Left lung (tissue), 4 donors: ENCODE measurements at regions not wholly inside any gene's neighbourhood (a gene's known extent, or its start where the extent isn't known, plus 50 kb on each side); places are given as distances from the start of the nearest gene placed in this dataset.

Experiments used
- ATAC-seq: fragments of 200-7000 bp; cut with Tn5 transposase; one replicate; pipeline ENCODE4 v1.9.1; 2020; ENCODE audit warnings: moderate library complexity
- DNase-seq, 4 donors: peaks; one replicate each; pipeline ENCODE4 v3.0.0-alpha.2; 2013 to 2020
- H3K27ac ChIP-seq, 2 donors: fragments of 200-600 bp; sonication (generic) in 1 of 2; one replicate each; pipeline versions ENCODE4 v1.5.0 to v1.8.0; 2020 to 2021
- H3K27me3 ChIP-seq, 2 donors: fragments of 200-600 bp; sonication (generic) in 1 of 2; one replicate each; pipeline versions ENCODE4 v1.5.0 to v1.8.0; 2020 to 2021
- H3K36me3 ChIP-seq, 2 donors: fragments of 200-600 bp; sonication (generic) in 1 of 2; one replicate each; pipeline versions ENCODE4 v1.5.0 to v1.8.0; 2020 to 2021
- H3K4me1 ChIP-seq, 2 donors: fragments of 200-600 bp; one replicate each; pipeline ENCODE4 v1.8.0; 2021
- H3K4me3 ChIP-seq, 2 donors: fragments of 200-600 bp; sonication (generic) in 1 of 2; one replicate each; pipeline versions ENCODE4 v1.5.0 to v1.8.0; 2020 to 2021; ENCODE audit warnings: mild to moderate bottlenecking in 1 of 2
- H3K9me3 ChIP-seq, 2 donors: fragments of 200-600 bp; sonication (generic) in 1 of 2; one replicate each; pipeline versions ENCODE4 v1.5.0 to v1.8.0; 2020 to 2021
- CTCF ChIP-seq, 2 donors: fragments of 200-600 bp; sonication (generic) in 1 of 2; IDR thresholded peaks; one replicate each; pipeline versions ENCODE4 v1.5.0 to v1.8.0; 2021; ENCODE audit warnings: antibody characterized with exemption in 2 of 2
- intact Hi-C, 2 donors: fragments of 100-400 bp; cut with DNase I; formaldehyde crosslinking; loops; one replicate each; pipeline versions ENCODE4 v1.11.2 to v1.14.2; 2022
- donor health status: DM: no; HTN: yes; CAD: no.
- donor health status: DM: no; HTN: no; CAD: no.

- DNase-seq (no peak), ATAC-seq (peak; percentile 86)
- H3K9me3 ChIP-seq = no peaks in the 10 kb centered on the region
- no peaks in the 10 kb centered on the region for H3K27me3 ChIP-seq
- intact Hi-C loops = no loop called here
- H3K36me3 ChIP-seq = no peaks in the 10 kb centered on the region
- no peak overlapping the region for H3K27ac ChIP-seq
- no peak for TF ChIP-seq CTCF (IDR thresholded peaks at IDR 0.05)
- H3K4me1 ChIP-seq = no peaks in the 10 kb centered on the region
- no peak overlapping the region for H3K4me3 ChIP-seq
Observed at GRCh38 chr4:157023941-157024340, 52.0 kb upstream of the GLRB start.

DNA sequence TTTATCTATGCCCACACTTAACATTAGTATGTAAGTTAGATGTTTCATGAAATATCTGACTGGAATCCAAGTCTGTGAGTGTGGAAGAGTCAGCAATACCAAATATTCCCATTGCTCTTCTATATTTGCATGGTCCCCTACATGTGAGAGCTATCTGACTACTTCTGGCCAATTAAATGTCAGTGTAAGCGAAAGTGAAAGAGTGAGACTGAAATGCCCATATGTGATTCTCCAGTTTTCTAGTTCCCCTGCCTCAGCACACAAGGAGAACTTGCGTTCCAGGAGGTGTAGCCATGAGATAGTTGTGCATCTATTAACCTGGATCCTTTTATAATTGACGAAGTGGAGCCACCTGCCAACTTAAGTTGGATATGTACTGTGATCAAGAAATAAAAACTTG is 50.1 kb upstream of the GLRB start:
- no peaks in the 10 kb centered on the region for H3K4me1 ChIP-seq
- no peaks in the 10 kb centered on the region for H3K27me3 ChIP-seq
- no peak overlapping the region for H3K27ac ChIP-seq
- TF ChIP-seq CTCF (IDR thresholded peaks at IDR 0.05) = no peak
- H3K36me3 ChIP-seq = no peaks in the 10 kb centered on the region
- H3K9me3 ChIP-seq = no peaks in the 10 kb centered on the region
- ATAC-seq (no peak), DNase-seq (no peak)
- no peak overlapping the region for H3K4me3 ChIP-seq
- intact Hi-C loops = no loop called here
